Astrocyte of the spinal cord (primary cell): ENCODE measurements at regions not wholly inside any gene's neighbourhood (a gene's known extent, or its start where the extent isn't known, plus 50 kb on each side); places are given as distances from the start of the nearest gene placed in this dataset.

Experiments used
- DNase-seq: peaks from one replicate; pipeline ENCODE4 v3.0.0; 2011; ENCODE audit warnings: low read depth, low spot score
- H3K4me3 ChIP-seq: 2 replicates; pipeline ENCODE4 v1.5.1; 2011; ENCODE audit warnings: low read depth, mild to moderate bottlenecking, low read length, moderate library complexity
- in situ Hi-C: cut with HindIII; loops from 2 replicates; pipeline ENCODE4 v1.10.0; 2017; ENCODE audit warnings: low sequenced_read_pairs
- TF ChIP-seq, protein P1 (sequence below): IDR thresholded peaks from 2 replicates; pipeline ENCODE4 v1.5.1; 2012; ENCODE audit warnings: low read depth, mild to moderate bottlenecking, low read length, inconsistent platforms

DNA sequence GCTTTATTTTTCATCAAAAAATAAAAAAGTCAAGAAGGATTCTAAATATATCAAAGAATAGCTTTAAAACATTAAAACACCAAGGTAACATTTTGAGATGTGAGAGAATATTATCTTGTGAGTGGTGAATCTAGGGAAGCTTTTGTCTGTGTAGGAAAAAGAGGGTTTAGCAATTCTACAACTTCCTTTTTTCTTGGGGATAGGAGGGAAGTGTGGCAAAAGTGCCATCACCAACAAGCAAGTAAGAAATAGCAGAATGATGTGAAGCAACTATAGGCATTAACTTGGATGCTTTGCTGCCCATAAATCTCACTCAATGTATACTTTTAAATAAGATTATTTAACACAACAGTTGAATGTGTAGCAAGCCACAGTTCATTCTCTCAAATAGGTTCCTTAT lies 57.8 kb upstream of the SUCLG2 start:
- H3K4me3 ChIP-seq, result no peak overlapping the region
- in situ Hi-C loops, result no loop called here
- no peak for DNase-seq

DNA sequence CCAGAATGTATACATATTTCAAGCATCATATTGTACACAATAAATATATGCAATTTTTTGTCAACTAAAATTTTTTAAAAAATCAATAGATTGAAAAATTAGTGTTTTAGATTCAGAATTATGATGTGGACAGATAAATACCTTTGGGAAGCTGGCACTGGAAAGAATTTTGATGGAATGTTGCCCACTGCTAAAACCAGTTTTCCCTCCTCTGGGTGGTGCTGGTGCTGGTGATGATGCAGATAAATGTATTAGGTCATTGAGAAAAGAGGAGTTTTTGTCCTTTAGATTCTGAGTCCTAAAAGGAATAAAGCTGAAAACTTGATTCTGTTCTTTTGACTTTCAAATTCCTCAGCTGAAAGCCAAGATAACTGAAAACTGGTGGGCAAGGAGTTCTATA lies 56.0 kb upstream of the SUCLG2 start:
- in situ Hi-C loops, result no loop called here

More for the DNA sequence above, 57.8 kb upstream of the SUCLG2 start:
- TF ChIP-seq, protein P1, sequence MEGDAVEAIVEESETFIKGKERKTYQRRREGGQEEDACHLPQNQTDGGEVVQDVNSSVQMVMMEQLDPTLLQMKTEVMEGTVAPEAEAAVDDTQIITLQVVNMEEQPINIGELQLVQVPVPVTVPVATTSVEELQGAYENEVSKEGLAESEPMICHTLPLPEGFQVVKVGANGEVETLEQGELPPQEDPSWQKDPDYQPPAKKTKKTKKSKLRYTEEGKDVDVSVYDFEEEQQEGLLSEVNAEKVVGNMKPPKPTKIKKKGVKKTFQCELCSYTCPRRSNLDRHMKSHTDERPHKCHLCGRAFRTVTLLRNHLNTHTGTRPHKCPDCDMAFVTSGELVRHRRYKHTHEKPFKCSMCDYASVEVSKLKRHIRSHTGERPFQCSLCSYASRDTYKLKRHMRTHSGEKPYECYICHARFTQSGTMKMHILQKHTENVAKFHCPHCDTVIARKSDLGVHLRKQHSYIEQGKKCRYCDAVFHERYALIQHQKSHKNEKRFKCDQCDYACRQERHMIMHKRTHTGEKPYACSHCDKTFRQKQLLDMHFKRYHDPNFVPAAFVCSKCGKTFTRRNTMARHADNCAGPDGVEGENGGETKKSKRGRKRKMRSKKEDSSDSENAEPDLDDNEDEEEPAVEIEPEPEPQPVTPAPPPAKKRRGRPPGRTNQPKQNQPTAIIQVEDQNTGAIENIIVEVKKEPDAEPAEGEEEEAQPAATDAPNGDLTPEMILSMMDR, result no peak

DNA sequence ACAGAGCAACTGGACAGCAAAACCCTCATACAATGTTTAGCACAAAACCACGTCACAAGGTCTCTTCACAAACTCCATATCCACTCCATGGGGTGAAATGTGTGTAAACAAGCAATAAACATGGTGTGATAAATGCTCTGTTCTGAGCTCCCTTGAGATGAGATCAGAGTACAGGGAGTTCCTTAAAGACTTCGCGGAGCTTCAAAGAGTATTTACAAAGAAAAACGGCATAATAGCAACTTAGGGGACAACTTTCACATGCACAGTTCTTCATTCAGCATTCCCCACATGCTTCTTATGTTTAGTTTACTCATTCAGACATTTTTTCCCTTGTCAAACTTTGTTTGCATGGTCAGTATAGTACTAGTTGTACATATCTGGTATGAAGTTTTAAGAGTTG lies 52.5 kb upstream of the SUCLG2 start:
- peak; percentile 40 for DNase-seq
- in situ Hi-C loops, result no loop called here
- H3K4me3 ChIP-seq, result no peak overlapping the region
- TF ChIP-seq, protein P1, result no peak

More for the DNA sequence above, 56.0 kb upstream of the SUCLG2 start:
- TF ChIP-seq, protein P1, result no peak
- DNase-seq, result no peak
- no peak overlapping the region for H3K4me3 ChIP-seq

DNA sequence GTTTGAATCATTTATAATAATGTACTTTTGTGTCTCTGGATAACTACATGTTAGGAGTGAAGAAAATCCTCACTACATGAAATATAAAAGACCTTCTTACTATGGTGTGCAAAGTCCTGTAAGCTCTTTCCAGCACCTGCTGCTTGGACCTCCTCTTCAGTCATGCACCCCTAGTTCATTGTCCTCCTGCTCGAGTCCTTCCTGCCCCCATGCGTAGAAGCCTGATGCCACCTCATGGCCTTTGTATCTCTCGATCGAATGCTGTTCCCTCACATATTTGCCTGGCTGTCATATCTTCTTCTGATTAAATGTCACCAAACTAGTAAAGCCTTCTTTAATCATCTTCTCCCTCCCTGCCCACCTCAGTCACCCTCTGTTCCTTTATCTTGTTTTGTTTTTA lies 49.9 kb upstream of the SUCLG2 start:
- no peak overlapping the region for H3K4me3 ChIP-seq
- TF ChIP-seq, protein P1, result no peak
- in situ Hi-C loops, result no loop called here
- no peak for DNase-seq
